Activated CD4-positive, alpha-beta memory T cell treated with anti-CD3 and anti-CD28 coated beads for 36 hours (primary cell): ENCODE measurements at regions not wholly inside any gene's neighbourhood (a gene's known extent, or its start where the extent isn't known, plus 50 kb on each side); places are given as distances from the start of the nearest gene placed in this dataset.
A peak's percentile ranks its signal among the peaks of the same experiment; 100 is the strongest.

Source experiments
- CTCF ChIA-PET: fragments of 350-600 bp; sonication (Branson Sonifier 250); formaldehyde crosslinking; loops from one replicate; lab custom pipeline; 2021; ENCODE audit warnings: antibody characterized with exemption, inconsistent platforms; lab: Charles Lee
- POLR2A ChIA-PET: fragments of 350-600 bp; sonication (Branson Sonifier 250); formaldehyde crosslinking; loops from one replicate; lab custom pipeline; 2021; ENCODE audit warnings: antibody characterized with exemption; lab: Charles Lee
- DNase-seq: peaks from one replicate; pipeline ENCODE4 v3.0.0-alpha.2; 2020
- H3K27ac Mint-ChIP-seq: one replicate; pipeline ENCODE4 v1.8.0; 2021; ENCODE audit warnings: mixed read lengths
- H3K27me3 Mint-ChIP-seq: one replicate; pipeline ENCODE4 v1.8.0; 2021; ENCODE audit warnings: mixed read lengths
- H3K36me3 Mint-ChIP-seq: one replicate; pipeline ENCODE4 v1.8.0; 2021; ENCODE audit warnings: mixed read lengths
- H3K4me1 Mint-ChIP-seq: one replicate; pipeline ENCODE4 v1.8.0; 2021; ENCODE audit warnings: low read depth, mixed read lengths
- H3K4me3 Mint-ChIP-seq: one replicate; pipeline ENCODE4 v1.8.0; 2021; ENCODE audit warnings: mild to moderate bottlenecking, mixed read lengths
- H3K9me3 Mint-ChIP-seq: one replicate; pipeline ENCODE4 v1.8.0; 2021; ENCODE audit warnings: mixed read lengths
- intact Hi-C: fragments of 100-400 bp; cut with micrococcal nuclease; formaldehyde crosslinking; loops from one replicate; pipeline ENCODE4 v1.15.1; 2023

DNA sequence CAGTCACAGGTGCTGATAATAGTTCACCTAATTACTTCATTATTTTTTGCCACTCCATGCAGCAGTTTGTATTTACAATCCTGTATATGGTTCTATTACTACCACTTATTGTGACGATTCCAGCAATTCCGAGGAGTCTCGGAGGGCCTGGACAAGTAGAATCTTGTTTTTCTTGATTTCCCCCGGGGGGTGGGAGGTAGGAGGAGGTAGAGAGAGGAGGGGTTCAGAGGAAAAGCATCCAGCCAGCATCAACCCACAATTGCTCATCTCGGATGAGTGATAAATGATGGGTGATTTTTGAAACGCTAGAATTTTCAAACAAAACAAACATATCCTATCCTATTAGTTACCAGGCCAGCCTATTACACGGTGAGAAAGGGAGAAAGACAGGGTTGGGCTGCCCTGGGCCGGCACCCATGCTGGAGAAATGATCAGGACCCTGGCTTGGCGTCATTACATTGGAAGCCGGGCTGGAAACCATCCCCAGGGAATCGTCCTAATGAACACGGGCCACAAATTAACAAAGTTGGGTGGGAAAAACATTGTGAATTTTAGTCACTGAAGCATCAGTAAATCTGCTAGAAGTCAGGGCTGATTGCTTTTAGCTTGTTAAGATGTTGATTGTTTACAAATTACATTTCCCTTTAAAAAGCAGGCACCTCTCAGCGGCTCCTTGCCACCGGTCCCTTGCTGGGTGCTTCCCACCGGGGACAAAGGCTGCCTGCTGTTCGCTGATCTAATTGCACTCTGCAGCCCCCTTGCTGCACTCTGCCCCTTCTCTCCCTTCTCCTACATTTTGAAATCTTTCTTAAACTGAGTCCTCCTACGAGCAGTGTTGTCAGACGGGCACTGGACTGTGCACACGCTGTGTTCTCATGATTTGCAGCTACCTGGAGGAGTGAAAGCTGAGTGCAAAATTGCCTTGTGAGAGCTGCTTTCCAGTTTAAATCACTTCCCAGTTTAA is 95.5 kb downstream of the FAM204A start:
- POLR2A ChIA-PET: no interaction called here
- no peaks in the 10 kb centered on the region for H3K9me3 Mint-ChIP-seq
- H3K27ac Mint-ChIP-seq: no peak overlapping the region
- H3K27me3 Mint-ChIP-seq: peaks cover 57% of the 10 kb centered on the region
- no peak overlapping the region for H3K4me3 Mint-ChIP-seq
- CTCF ChIA-PET: no interaction called here
- no peaks in the 10 kb centered on the region for H3K4me1 Mint-ChIP-seq
- no peak for DNase-seq
- no peaks in the 10 kb centered on the region for H3K36me3 Mint-ChIP-seq
- intact Hi-C loops: loop anchor here (10.0 kb wide), 1 partner anchor 1032 kb away; no protein-coding TSS in a partner anchor

DNA sequence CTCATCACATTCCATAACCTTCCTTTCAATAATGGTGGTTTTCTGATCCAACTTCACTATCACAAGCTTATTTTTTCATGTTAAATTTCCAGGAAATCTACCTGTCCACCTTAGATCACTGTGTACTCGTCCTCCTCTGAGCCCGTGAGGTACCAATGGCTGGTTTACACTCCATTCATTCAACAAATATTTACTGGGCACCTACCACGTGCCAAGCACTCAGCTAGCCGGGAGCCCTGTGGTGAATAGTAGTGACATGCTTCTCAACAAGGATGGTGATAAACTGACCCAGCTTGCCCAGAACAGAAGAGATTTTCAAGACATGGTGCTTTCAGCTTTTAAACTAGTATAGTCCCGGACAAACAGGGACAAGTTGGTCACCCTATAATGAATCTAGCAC is 98.2 kb downstream of the FAM204A start:
- Mint-ChIP-seq H3K4me1 (no peaks in the 10 kb centered on the region), H3K36me3 (no peaks in the 10 kb centered on the region), H3K9me3 (no peaks in the 10 kb centered on the region), H3K27me3 (peaks cover 48% of the 10 kb centered on the region), H3K27ac (no peak overlapping the region), H3K4me3 (no peak overlapping the region)
- no peak for DNase-seq
- ChIA-PET POLR2A (no interaction called here), CTCF (interaction anchor here (0.6 to 5.2 kb wide), 5 partner anchors 179 to 1027 kb away, joined by 3 to 89 read pairs (median 6); no protein-coding TSS in a partner anchor)
- intact Hi-C loops: loop anchor here (10.0 kb wide), 1 partner anchor 1029 kb away; no protein-coding TSS in a partner anchor

DNA sequence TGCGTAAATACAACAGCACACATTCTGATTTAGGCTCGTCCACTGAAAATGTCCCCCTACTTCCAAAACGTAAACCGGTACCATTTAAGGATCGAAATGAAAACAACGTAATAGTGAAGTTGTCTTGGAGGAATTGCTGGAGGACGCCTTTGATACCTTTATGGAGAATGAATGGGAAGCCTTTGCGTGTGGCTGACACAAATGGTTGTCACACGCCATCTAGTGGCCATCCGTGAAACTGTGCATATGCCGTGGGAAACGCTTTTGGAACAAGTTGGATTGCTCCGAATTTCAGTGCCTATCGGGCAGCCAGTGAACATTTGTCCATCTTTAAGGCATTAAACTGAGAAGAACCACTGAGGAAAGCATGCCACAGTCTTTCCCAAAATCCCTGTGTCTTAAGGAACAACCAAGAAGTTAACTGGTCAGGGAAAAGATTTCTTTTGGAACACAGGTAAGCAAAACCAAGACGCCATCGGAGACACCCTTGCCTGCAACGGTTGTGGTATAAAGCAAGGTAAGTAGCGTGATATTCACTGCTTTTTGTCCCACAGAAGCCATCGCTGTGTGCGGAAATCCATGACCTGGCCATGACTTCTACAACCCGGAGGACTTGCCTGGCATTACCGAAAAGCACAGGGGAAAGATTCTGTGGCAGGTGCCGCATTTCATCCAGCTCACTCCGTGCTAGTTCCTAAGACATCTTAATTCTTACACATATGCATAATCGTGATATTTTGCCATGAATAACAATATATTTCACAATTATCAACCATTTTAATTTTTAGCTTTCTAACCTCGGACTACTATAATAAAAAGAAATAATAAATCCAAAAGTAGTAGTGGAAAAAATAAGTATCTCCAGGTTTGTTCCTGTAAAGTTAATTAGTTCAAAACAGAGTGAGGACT is 100.6 kb downstream of the FAM204A start:
- Mint-ChIP-seq H3K27ac (no peak overlapping the region), H3K4me1 (no peaks in the 10 kb centered on the region), H3K4me3 (no peak overlapping the region), H3K9me3 (no peaks in the 10 kb centered on the region), H3K36me3 (no peaks in the 10 kb centered on the region), H3K27me3 (peaks cover 41% of the 10 kb centered on the region)
- ChIA-PET POLR2A (no interaction called here), CTCF (interaction anchor here (0.7 to 5.2 kb wide), 22 partner anchors 9 to 1025 kb away, joined by 3 to 89 read pairs (median 3); no protein-coding TSS in a partner anchor)
- peak; percentile 76 for DNase-seq
- intact Hi-C loops: loop anchor here (1.0 to 10.0 kb wide), 3 partner anchors 704 to 1027 kb away; no protein-coding TSS in a partner anchor

DNA sequence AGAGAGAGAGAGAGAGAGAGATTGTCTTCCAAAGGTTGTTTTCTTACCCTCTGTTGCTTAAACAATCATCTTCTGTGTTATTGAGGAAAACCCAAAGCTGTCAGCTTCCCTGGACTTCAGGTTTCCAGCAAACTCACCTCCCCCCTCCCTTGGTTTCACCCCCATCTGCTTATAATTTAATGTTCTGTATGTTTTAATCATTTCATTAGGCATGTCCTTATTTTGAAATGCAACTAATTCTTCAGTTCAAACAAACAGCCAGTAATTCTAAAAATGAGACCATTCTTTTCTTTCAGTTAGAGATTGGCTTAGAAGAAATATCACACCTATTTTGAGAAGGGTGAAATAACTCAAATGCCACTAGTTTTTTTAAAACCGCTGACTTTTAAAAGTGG is 102.9 kb downstream of the FAM204A start:
- ChIA-PET CTCF (interaction anchor here (1.1 kb wide), 1 partner anchor 741 kb away, joined by 3 read pairs; no protein-coding TSS in a partner anchor), POLR2A (no interaction called here)
- no peak overlapping the region for H3K4me3 Mint-ChIP-seq
- DNase-seq: no peak
- intact Hi-C loops: no loop called here
- H3K27ac Mint-ChIP-seq: no peak overlapping the region
- H3K36me3 Mint-ChIP-seq: no peaks in the 10 kb centered on the region
- peaks cover 23% of the 10 kb centered on the region for H3K27me3 Mint-ChIP-seq
- H3K9me3 Mint-ChIP-seq: no peaks in the 10 kb centered on the region
- H3K4me1 Mint-ChIP-seq: no peaks in the 10 kb centered on the region

DNA sequence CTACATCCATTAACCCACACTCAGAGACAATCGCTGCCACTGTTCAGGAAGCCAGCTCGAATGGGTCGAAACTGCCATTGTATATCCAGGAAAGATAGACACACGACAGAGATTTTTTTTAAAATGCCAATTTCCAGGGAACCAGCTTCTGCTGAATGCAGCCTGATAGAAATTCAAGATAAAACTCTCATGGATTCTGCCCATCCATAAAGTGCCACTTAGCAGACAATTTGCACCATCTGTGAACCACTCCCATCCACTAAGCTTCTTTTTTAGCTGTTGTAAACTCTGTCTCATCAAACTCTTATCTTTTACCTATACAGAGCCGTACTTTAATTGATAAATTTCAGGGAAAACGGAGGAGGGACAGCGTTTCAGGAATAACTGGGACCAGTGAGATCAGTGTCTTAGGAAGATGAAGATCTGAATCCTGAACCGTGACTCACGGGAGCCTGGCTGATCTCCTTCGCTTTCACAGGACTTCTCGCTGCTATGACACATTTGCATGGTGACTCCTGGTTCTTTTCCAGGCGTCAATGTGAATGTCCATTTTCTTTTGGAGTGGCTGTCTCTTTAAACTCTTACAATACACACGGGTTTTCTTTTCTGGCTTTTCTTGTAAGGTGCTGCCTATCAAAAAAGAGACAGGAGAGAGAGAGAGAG is 103.4 kb downstream of the FAM204A start:
- peaks cover 18% of the 10 kb centered on the region for H3K27me3 Mint-ChIP-seq
- no peak overlapping the region for H3K27ac Mint-ChIP-seq
- CTCF ChIA-PET: interaction anchor here (1.1 to 1.8 kb wide), 2 partner anchors 741 to 742 kb away, joined by 3 to 5 read pairs; no protein-coding TSS in a partner anchor
- no peaks in the 10 kb centered on the region for H3K9me3 Mint-ChIP-seq
- no peak for DNase-seq
- POLR2A ChIA-PET: no interaction called here
- no peaks in the 10 kb centered on the region for H3K36me3 Mint-ChIP-seq
- H3K4me3 Mint-ChIP-seq: no peak overlapping the region
- intact Hi-C loops: no loop called here
- no peaks in the 10 kb centered on the region for H3K4me1 Mint-ChIP-seq

DNA sequence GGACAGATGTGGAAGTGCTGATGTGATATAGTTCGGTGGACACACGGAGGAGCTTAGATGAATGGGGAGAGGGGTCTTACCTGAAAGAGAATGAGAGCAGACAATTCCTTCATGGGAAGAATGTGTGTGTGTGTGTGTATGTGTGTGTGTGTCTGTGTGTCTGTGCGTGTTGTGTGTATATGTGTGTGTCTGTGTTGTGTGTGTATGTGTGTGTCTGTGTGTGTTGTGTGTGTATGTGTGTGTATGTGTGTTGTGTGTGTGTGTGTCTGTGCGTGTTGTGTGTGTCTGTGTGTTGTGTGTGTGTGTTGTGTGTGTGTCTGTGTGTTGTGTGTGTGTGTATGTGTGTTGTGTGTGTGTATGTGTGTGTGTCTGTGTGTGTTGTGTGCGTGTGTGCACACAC is 104.2 kb downstream of the FAM204A start:
- H3K9me3 Mint-ChIP-seq: no peaks in the 10 kb centered on the region
- peaks cover 18% of the 10 kb centered on the region for H3K27me3 Mint-ChIP-seq
- H3K36me3 Mint-ChIP-seq: no peaks in the 10 kb centered on the region
- no peak overlapping the region for H3K27ac Mint-ChIP-seq
- ChIA-PET CTCF (interaction anchor here (1.1 to 1.8 kb wide), 2 partner anchors 740 to 741 kb away, joined by 3 to 5 read pairs; no protein-coding TSS in a partner anchor), POLR2A (no interaction called here)
- intact Hi-C loops: no loop called here
- no peak for DNase-seq
- no peak overlapping the region for H3K4me3 Mint-ChIP-seq
- H3K4me1 Mint-ChIP-seq: no peaks in the 10 kb centered on the region

DNA sequence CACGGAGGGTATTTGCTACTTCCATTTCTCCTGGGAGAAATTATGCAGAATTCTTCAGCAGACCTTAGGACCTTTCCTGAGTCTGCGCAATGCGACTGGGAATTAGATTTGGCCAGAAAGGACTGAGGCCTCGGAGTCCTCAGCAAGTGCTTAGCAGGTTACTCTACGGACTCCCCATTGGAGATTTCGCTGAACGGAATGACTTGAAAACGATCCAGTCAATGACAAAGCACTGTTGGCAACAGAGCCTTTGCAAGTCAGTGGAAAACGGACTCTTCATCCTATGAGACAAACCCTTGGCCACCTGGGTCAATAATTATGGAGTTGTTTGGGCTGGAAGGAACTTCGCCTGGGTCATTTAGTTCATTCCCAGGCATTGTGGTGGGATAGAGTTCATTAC is 107.4 kb downstream of the FAM204A start:
- peaks cover 13% of the 10 kb centered on the region for H3K27me3 Mint-ChIP-seq
- intact Hi-C loops: no loop called here
- CTCF ChIA-PET: interaction anchor here (1.0 kb wide), 1 partner anchor 25 kb away, joined by 3 read pairs; no protein-coding TSS in a partner anchor
- no peaks in the 10 kb centered on the region for H3K36me3 Mint-ChIP-seq
- DNase-seq: no peak
- POLR2A ChIA-PET: no interaction called here
- H3K4me3 Mint-ChIP-seq: no peak overlapping the region
- H3K4me1 Mint-ChIP-seq: no peaks in the 10 kb centered on the region
- H3K27ac Mint-ChIP-seq: no peak overlapping the region
- no peaks in the 10 kb centered on the region for H3K9me3 Mint-ChIP-seq

DNA sequence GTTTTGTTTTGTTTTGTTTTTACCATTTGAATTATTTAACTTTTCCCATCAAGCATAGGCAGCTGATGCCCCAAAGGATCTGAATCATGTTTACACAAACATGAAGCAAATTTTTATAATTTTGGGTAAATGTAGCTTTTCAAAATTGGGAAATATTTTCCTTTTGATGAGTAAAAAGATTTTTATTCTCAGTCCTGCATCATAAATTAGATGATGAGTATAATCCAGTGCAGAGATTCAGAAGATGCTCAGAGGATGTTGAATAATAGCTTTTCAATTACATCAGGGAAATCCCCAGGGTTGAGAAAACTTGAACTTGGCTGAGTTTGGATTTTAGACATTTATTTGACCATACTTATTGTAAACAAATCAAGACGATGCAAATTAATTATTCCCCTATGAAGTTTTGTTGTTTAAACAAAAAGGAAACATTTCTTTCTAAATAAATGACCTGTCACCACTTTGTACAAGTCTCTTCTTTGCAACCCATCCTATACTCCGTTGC is 121.7 kb downstream of the FAM204A start:
- H3K27ac Mint-ChIP-seq: no peak overlapping the region
- H3K27me3 Mint-ChIP-seq: peaks cover 5% of the 10 kb centered on the region
- no peaks in the 10 kb centered on the region for H3K4me1 Mint-ChIP-seq
- H3K4me3 Mint-ChIP-seq: no peak overlapping the region
- intact Hi-C loops: no loop called here
- no peak for DNase-seq
- ChIA-PET POLR2A (no interaction called here), CTCF (no interaction called here)
- H3K9me3 Mint-ChIP-seq: no peaks in the 10 kb centered on the region
- H3K36me3 Mint-ChIP-seq: no peaks in the 10 kb centered on the region

DNA sequence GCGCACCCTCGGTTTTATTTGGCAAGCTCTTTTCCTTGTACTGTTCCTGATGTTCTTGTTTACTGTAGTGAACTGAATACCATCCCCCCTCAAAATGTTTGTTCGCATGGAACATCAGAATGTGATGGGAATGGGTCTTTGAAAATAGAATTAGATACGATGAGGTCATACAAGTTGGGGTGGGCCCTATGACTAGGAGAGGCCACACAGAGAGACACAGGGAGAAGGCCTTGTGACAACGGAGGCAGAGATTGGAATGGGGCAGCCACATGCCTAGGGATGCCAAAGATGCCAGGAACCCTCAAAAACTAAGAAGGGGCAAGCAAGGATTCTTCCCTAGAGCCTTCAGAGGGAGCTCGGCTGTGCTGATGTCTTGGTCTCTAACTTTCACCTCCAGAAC is 123.6 kb downstream of the FAM204A start:
- Mint-ChIP-seq H3K27ac (no peak overlapping the region), H3K4me1 (no peaks in the 10 kb centered on the region), H3K36me3 (no peaks in the 10 kb centered on the region), H3K4me3 (no peak overlapping the region), H3K27me3 (peaks cover 10% of the 10 kb centered on the region), H3K9me3 (no peaks in the 10 kb centered on the region)
- ChIA-PET POLR2A (no interaction called here), CTCF (no interaction called here)
- intact Hi-C loops: no loop called here
- no peak for DNase-seq

DNA sequence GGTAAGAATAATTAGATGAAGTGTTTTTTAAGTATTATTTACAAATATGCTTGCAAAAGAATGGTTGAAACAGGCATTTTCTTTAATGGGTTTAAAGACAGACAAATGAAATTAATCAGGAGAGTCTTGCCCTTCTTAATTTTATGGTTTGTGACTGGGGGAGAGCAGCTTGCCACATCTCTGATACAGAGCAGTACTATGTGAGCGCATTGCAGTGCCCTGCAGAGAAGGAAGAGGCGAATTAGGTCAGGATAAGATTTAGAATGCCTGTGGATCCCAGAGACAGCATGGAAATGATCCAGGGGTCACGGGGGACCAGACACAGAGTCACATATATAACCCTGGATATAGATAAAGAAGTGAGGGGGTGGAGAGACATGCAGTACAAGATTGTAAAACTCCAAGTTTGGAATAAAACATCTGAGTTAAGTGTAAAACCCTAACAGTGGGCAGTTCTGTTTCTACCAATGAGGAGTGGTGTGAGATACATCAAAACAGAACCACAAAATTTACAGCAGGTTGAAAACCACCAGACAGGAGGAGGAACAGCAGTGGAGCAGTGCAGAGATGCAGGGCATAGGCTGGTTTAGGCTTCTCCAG is 125.5 kb downstream of the FAM204A start:
- POLR2A ChIA-PET: no interaction called here
- CTCF ChIA-PET: no interaction called here
- H3K4me3 Mint-ChIP-seq: no peak overlapping the region
- H3K27ac Mint-ChIP-seq: no peak overlapping the region
- intact Hi-C loops: no loop called here
- no peaks in the 10 kb centered on the region for H3K36me3 Mint-ChIP-seq
- H3K4me1 Mint-ChIP-seq: no peaks in the 10 kb centered on the region
- DNase-seq: no peak
- H3K9me3 Mint-ChIP-seq: no peaks in the 10 kb centered on the region
- peaks cover 7% of the 10 kb centered on the region for H3K27me3 Mint-ChIP-seq

DNA sequence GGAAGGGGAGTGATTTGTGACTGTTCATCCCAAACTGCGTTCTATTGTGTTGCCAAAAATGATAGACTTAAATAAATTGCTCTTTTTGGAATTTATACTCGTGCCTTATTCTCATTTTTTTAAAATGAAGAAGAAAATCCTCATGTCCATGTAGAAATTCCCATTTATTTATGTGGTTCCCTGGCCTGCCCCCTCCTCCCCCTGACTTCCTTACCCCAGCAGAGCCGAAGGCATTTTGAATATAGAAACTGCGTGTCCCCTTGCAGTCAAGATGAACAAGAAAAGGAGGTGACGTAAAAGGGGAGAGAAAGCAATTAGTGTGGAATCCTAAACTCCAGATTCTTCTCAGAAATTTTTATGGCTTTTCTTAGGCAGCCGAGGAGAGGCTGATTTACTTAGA is 126.1 kb downstream of the FAM204A start:
- Mint-ChIP-seq H3K4me1 (no peaks in the 10 kb centered on the region), H3K27ac (no peak overlapping the region), H3K36me3 (no peaks in the 10 kb centered on the region), H3K27me3 (peaks cover 5% of the 10 kb centered on the region), H3K9me3 (no peaks in the 10 kb centered on the region), H3K4me3 (no peak overlapping the region)
- ChIA-PET POLR2A (no interaction called here), CTCF (no interaction called here)
- intact Hi-C loops: no loop called here
- DNase-seq: no peak
